Tibial nerve (tissue), 4 donors: ENCODE measurements at regions not wholly inside any gene's neighbourhood (a gene's known extent, or its start where the extent isn't known, plus 50 kb on each side); places are given as distances from the start of the nearest gene placed in this dataset.

Experiments used
- EP300 ChIP-seq, 2 donors: sonication (generic); formaldehyde crosslinking; IDR thresholded peaks; one replicate each; pipeline ENCODE4 v1.6.1; 2017; ENCODE audit warnings: antibody characterized with exemption in 2 of 2, mild to moderate bottlenecking in 1 of 2
- POLR2A ChIP-seq, 2 donors: fragments of 450-650 bp; IDR thresholded peaks; one replicate each; pipeline ENCODE4 v1.6.1; 2017; ENCODE audit warnings: antibody characterized with exemption in 2 of 2, mild to moderate bottlenecking in 2 of 2, moderate library complexity in 2 of 2
- TF ChIP-seq, protein P1 (sequence below), 5 experiments: fragments of 200-600 bp in 3 of 5; fragments of 450-650 bp in 2 of 5; sonication (generic) in 3 of 5; IDR thresholded peaks; one replicate each; pipeline ENCODE4 v1.5.1; 2016 to 2019; ENCODE audit warnings: antibody characterized with exemption in 5 of 5, mild to moderate bottlenecking in 3 of 5, moderate library complexity in 2 of 5

DNA sequence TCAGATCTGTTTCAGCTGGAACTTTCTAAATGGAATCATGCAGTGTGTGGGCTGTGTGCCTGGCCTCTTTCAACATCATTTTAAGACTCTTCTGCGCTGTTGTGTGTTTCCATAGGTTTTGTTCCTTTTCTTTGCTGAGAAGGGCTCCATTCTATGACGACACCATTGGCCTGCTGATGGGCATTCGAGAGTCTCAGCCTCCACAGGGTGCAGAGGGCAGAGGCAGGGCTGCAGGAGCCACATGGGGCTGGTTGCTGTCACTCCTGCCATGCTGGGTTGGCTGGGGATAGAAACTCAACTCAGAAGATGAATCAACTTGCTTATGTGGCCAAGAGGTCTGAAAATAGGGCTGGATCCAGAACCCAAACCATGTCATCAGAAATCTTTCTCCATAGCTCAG lies 68.5 kb upstream of the SLCO4A1 start:
- TF ChIP-seq POLR2A (IDR thresholded peaks at IDR 0.05) (no peak), EP300 (IDR thresholded peaks at IDR 0.05) (no peak)
- TF ChIP-seq, protein P1, sequence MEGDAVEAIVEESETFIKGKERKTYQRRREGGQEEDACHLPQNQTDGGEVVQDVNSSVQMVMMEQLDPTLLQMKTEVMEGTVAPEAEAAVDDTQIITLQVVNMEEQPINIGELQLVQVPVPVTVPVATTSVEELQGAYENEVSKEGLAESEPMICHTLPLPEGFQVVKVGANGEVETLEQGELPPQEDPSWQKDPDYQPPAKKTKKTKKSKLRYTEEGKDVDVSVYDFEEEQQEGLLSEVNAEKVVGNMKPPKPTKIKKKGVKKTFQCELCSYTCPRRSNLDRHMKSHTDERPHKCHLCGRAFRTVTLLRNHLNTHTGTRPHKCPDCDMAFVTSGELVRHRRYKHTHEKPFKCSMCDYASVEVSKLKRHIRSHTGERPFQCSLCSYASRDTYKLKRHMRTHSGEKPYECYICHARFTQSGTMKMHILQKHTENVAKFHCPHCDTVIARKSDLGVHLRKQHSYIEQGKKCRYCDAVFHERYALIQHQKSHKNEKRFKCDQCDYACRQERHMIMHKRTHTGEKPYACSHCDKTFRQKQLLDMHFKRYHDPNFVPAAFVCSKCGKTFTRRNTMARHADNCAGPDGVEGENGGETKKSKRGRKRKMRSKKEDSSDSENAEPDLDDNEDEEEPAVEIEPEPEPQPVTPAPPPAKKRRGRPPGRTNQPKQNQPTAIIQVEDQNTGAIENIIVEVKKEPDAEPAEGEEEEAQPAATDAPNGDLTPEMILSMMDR (IDR thresholded peaks at IDR 0.05), result no peak
